ENCODE measurements at regions not wholly inside any gene's neighbourhood (a gene's known extent, or its start where the extent isn't known, plus 50 kb on each side); places are given as distances from the start of the nearest gene placed in this dataset.
A peak's percentile ranks its signal among the peaks of the same experiment; 100 is the strongest.

- DNase-seq (ENCODE audit: low read depth, low spot score), result no peak
- no peak overlapping the region for H3K4me3 ChIP-seq (ENCODE audit: low read length)
These were observed 249.3 kb upstream of the RBBP8 start for GRCh38 chr18:22683786-22684185.

GRCh38 chr18:22684268-22684667, 248.9 kb upstream of the RBBP8 start:
- no peak overlapping the region for H3K4me3 ChIP-seq (ENCODE audit: low read length)
- no peak for DNase-seq (ENCODE audit: low read depth, low spot score)

GRCh38 chr18:22685788-22686187, 247.3 kb upstream of the RBBP8 start:
- no peak overlapping the region for H3K4me3 ChIP-seq (ENCODE audit: low read length)
- DNase-seq (ENCODE audit: low read depth, low spot score), result no peak

DNA sequence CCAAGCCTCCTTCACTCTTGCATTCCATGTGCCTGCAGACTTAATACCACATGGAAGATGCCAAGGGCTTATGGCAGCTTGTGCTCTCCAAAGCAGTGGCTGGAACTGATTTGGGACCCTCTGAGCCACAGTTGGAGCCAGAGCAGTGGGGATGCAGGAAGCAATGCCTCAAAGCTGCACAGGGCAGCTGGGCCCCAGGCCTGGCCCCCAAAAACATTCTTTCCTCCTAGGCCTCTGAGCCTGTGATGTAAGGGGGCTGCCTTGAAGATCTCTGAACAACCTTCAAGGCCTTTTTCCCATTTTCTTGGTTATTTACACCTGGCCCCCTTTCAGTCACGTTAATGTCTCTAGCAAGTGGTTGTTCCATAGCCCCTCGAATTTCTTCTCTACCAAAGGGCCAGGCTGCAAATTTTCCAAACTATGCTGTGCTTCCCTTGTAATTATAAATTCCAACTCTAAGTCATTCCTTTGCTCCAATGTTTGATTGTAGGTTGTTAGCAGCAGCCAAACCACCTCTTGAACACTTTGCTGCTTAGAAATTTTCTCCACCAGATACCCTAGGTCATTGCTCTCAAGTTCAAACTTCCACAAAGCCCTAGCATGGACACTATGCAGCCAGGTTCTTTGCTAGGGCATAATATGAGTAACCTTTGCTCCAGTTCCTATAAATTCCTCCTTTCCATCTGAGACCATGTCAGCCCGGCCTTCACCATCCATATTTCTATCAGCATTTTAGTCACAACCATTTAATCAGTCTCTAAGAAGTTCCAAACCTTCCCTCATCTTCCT, 245.0 kb upstream of the RBBP8 start:
- DNase-seq (ENCODE audit: low read depth, low spot score), result no peak
- H3K4me3 ChIP-seq (ENCODE audit: low read length), result no peak overlapping the region

DNA sequence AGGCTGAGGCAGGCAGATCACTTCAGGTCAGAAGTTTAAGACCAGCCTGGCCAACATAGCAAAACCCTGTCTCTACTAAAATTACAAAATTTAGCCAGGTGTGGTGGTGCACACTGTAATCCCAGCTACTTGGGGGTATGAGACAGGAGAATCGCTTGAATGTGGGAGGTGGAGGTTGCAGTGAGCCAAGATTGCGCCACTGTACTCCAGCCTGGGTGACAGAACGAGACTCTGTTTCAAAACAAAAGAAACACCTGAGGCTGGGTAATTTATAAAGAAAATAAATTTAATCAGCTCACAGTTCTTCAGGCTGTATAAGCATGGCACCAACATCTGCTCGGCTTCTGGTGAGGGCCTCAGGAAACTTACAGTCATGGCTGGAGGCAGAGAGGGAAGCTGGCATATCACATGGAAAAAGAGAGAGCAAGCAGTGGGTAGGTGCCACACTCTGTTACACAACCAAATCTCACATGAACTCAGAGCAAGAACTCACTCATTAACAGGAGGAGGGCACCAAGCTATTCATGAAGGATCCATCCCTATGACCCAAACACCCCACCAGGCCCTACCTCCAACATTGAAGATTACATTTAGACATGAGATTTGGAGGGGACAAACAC, 244.1 kb upstream of the RBBP8 start:
- no peak overlapping the region for H3K4me3 ChIP-seq (ENCODE audit: low read length)
- no peak for DNase-seq (ENCODE audit: low read depth, low spot score)

DNA sequence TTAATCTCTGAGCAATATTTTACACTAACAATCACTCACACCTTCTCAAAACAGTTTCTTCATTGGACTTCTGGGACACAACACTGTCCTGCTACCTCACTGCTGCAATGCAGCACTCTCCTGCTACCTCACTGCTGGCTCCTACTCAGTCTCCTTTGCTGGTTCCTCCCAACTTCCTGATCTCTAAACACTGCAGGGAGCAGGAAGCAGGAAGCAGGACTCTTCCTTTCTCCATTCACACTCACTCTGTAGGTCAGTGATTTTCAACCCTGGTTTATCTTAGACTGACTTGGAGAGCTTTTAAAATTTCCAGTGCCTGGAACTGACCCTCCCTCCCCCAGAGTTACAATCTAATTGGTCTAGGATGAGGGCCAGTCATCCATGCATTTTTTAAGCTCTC, 243.4 kb upstream of the RBBP8 start:
- DNase-seq (ENCODE audit: low read depth, low spot score), result no peak

GRCh38 chr18:22690556-22690955, 242.6 kb upstream of the RBBP8 start:
- DNase-seq (ENCODE audit: low read depth, low spot score), result no peak

More for the DNA sequence above, 243.4 kb upstream of the RBBP8 start:
- no peak overlapping the region for H3K4me3 ChIP-seq (ENCODE audit: low read length)

GRCh38 chr18:22691946-22692710, 241.0 kb upstream of the RBBP8 start:
- DNase-seq (ENCODE audit: low read depth, low spot score), result no peak

More at GRCh38 chr18:22690556-22690955, 242.6 kb upstream of the RBBP8 start:
- H3K4me3 ChIP-seq (ENCODE audit: low read length), result no peak overlapping the region

DNA sequence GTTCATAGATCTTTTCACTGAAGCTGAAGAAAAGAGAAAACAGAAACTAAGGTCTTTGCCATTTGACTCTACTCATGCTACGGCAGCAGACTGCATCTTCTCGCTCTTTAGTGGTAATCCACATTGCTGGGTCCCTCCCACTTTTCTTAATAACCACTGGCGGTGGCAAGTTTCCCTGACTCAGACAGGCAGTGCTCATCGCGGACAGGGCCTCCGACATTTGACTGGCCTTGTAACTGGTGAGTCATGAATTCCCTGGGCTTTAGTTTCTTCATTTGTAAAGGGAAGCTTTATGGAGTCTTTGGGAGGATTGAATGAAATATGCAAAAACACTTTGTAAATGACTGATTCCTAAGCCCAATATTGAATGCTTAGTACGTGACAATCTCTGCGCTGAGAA, 238.2 kb upstream of the RBBP8 start:
- H3K4me3 ChIP-seq (ENCODE audit: low read length), result no peak overlapping the region
- DNase-seq (ENCODE audit: low read depth, low spot score), result no peak

More at GRCh38 chr18:22691946-22692710, 241.0 kb upstream of the RBBP8 start:
- H3K4me3 ChIP-seq (ENCODE audit: low read length), result no peak overlapping the region

DNA sequence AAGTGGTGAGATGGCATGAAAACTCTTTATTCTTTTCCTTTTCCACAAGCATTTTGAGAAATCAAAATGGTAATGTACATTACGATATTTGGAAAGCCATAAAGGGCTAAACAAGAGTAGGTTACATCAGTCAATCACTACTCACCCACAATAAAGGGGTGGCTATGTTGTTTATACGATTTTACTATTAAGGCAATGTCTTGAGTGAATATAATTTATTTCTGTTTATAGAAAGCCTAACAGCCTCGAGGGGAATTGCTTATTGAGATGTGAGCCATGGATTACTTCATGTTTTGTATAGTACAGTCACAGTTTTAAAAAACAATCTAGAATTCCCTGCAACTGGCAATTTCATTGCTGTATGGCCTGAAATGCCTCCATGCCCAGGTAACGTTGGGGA, 237.5 kb upstream of the RBBP8 start:
- no peak for DNase-seq (ENCODE audit: low read depth, low spot score)
- H3K4me3 ChIP-seq (ENCODE audit: low read length), result no peak overlapping the region

DNA sequence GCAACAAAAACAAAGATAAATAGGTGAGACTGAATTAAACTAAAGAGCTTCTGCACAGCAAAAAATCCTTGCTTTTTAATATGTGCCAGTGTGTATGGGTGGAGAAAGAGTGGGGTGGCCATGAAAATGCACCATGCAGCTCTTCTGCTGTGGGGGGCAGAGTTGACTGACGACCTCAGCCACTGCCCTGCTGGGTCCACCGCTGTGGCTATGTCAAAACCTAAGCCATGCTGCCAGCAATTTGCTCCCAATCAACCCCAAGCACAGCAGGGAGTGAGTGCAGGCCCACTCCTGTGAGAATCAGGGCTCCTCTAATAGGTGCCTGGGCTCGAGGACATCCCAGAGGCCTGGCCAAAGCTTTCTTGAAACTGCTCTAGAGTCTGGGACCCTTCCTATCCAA, 235.6 kb upstream of the RBBP8 start:
- DNase-seq (ENCODE audit: low read depth, low spot score), result no peak
- no peak overlapping the region for H3K4me3 ChIP-seq (ENCODE audit: low read length)

- H3K4me3 ChIP-seq (ENCODE audit: low read length), result no peak overlapping the region
- no peak for DNase-seq (ENCODE audit: low read depth, low spot score)
These were observed 234.4 kb upstream of the RBBP8 start for GRCh38 chr18:22698711-22699110.

- H3K4me3 ChIP-seq (ENCODE audit: low read length), result no peak overlapping the region
- no peak for DNase-seq (ENCODE audit: low read depth, low spot score)
These were observed 233.5 kb upstream of the RBBP8 start for GRCh38 chr18:22699629-22700028.

DNA sequence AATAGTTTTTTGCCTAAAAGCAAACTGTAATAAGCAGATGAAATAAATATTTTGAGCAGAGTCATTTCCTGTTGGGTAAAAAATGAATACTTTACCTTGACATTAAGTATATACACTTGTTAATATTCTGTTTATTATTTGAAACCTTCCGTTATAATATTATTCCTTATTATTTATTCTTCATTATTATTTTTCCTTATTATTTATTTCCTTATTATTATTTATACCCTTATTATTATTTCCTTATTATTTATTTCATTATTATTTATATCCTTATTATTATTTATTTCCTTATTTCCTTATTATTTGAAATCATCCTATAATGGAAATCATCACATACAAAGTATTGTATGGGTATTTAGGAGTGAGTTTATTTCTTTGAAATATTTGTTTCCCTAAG, 232.2 kb upstream of the RBBP8 start:
- H3K4me3 ChIP-seq (ENCODE audit: low read length), result no peak overlapping the region
- DNase-seq (ENCODE audit: low read depth, low spot score), result no peak

- no peak for DNase-seq (ENCODE audit: low read depth, low spot score)
These were observed 231.8 kb upstream of the RBBP8 start for GRCh38 chr18:22701326-22701725.

GRCh38 chr18:22701795-22702194, 231.3 kb upstream of the RBBP8 start:
- DNase-seq (ENCODE audit: low read depth, low spot score), result no peak
- no peak overlapping the region for H3K4me3 ChIP-seq (ENCODE audit: low read length)

More at GRCh38 chr18:22701326-22701725, 231.8 kb upstream of the RBBP8 start:
- H3K4me3 ChIP-seq (ENCODE audit: low read length), result no peak overlapping the region

DNA sequence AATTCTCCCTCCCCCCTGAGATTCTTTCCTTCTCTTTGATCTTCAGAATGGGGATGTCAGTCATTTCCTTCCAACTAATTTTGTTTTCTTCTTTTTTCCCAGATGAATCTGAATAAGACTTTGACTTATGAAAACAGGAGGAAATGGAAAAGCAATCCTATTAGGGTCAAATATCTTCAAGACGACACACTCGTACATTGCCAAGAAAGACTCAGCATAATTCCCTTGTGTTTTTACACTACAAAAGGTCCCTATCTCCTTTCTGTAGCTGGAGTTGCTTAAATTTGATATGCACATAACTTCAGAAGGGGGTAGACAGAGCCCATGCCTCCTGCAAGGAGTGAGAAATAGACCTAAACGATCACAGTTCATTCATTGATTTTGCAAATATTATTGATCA, 230.3 kb upstream of the RBBP8 start:
- no peak for DNase-seq (ENCODE audit: low read depth, low spot score)
- H3K4me3 ChIP-seq (ENCODE audit: low read length), result no peak overlapping the region

GRCh38 chr18:22703883-22704585, 229.1 kb upstream of the RBBP8 start:
- DNase-seq (ENCODE audit: low read depth, low spot score), result peak; percentile 40
- H3K4me3 ChIP-seq (ENCODE audit: low read length), result no peak overlapping the region

DNA sequence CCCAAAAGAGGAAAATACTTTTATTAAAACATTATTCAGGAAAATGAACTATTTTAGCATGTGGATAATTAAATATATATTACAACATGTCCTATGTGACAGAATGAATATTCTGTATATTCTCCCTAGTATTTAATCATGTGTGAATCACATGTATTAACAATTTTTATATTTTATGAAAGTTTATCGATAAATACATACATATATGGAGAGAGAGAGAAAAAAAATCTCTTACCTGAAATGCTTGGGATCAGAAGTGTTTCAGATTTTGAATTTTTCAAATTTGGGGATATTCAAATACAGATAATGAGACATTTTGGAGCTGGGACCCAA, 228.6 kb upstream of the RBBP8 start:
- H3K4me3 ChIP-seq (ENCODE audit: low read length), result no peak overlapping the region
- DNase-seq (ENCODE audit: low read depth, low spot score), result no peak

DNA sequence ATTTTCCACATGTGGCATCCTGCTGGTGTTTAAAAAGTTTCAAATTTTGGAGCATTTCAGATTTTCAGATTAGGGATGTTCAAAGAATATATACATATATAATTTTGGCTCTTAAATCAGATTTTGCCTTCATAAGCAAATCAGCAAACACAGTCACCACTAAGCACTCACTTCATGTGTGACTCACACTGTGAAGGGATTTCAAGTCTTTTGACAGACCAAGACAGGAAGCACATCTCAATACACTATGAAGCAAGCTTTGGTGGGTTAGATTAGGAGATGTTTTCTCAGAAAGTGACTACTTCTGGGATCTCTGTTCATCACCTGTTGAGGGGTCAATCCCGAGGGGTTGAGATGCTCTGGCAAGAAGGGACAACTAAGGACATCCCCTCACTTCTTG, 227.8 kb upstream of the RBBP8 start:
- no peak overlapping the region for H3K4me3 ChIP-seq (ENCODE audit: low read length)
- no peak for DNase-seq (ENCODE audit: low read depth, low spot score)
